DOHH2 (cell line): ENCODE measurements at regions not wholly inside any gene's neighbourhood (a gene's known extent, or its start where the extent isn't known, plus 50 kb on each side); places are given as distances from the start of the nearest gene placed in this dataset.

Experiments
- CTCF ChIP-seq: fragments of 200-600 bp; sonication (generic); IDR thresholded peaks from one replicate; pipeline ENCODE4 v1.5.1; 2014; ENCODE audit warnings: antibody characterized with exemption, mild to moderate bottlenecking, low read depth, low read length; ENCODE audit not compliant: poor library complexity, severe bottlenecking
- EZH2phosphoT487 ChIP-seq: fragments of 200-600 bp; sonication (generic); IDR thresholded peaks from 2 replicates; pipeline ENCODE4 v1.6.1; 2017; ENCODE audit warnings: borderline replicate concordance, mild to moderate bottlenecking, antibody characterized with exemption, low read length, moderate library complexity, mixed read lengths

- TF ChIP-seq CTCF = no peak
- no peak for TF ChIP-seq EZH2phosphoT487
Measured at GRCh38 chr3:109903100-109903499, 565.8 kb upstream of the DPPA4 start.
